ENCODE measurements at regions not wholly inside any gene's neighbourhood (a gene's known extent, or its start where the extent isn't known, plus 50 kb on each side); places are given as distances from the start of the nearest gene placed in this dataset.

GRCh38 chr5:42270771-42271170 is 152.5 kb upstream of the GHR start:
- TF ChIP-seq, protein P1, sequence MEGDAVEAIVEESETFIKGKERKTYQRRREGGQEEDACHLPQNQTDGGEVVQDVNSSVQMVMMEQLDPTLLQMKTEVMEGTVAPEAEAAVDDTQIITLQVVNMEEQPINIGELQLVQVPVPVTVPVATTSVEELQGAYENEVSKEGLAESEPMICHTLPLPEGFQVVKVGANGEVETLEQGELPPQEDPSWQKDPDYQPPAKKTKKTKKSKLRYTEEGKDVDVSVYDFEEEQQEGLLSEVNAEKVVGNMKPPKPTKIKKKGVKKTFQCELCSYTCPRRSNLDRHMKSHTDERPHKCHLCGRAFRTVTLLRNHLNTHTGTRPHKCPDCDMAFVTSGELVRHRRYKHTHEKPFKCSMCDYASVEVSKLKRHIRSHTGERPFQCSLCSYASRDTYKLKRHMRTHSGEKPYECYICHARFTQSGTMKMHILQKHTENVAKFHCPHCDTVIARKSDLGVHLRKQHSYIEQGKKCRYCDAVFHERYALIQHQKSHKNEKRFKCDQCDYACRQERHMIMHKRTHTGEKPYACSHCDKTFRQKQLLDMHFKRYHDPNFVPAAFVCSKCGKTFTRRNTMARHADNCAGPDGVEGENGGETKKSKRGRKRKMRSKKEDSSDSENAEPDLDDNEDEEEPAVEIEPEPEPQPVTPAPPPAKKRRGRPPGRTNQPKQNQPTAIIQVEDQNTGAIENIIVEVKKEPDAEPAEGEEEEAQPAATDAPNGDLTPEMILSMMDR (IDR thresholded peaks at IDR 0.05), result no peak
- TF ChIP-seq POLR2A (IDR thresholded peaks at IDR 0.05), result no peak
